Coronary artery (tissue), 2 donors: ENCODE measurements at regions not wholly inside any gene's neighbourhood (a gene's known extent, or its start where the extent isn't known, plus 50 kb on each side); places are given as distances from the start of the nearest gene placed in this dataset.

Experiments used
- DNase-seq: peaks from one replicate; pipeline ENCODE4 v3.0.0-alpha.2; 2017; ENCODE audit warnings: low spot score
- H3K27ac ChIP-seq, 2 donors: fragments of 200-600 bp; sonication (generic); one replicate each; pipeline ENCODE4 v1.5.1; 2016 to 2019
- H3K4me3 ChIP-seq: fragments of 200-600 bp; sonication (generic); 2 replicates; pipeline ENCODE4 v1.5.1; 2016; ENCODE audit warnings: mild to moderate bottlenecking, moderate library complexity
- TF ChIP-seq, protein P1 (sequence below): fragments of 200-600 bp; sonication (generic); IDR thresholded peaks from one replicate; pipeline ENCODE4 v1.5.1; 2019; ENCODE audit warnings: antibody characterized with exemption

- H3K27ac ChIP-seq = no peak overlapping the region
- no peak for DNase-seq
- no peak overlapping the region for H3K4me3 ChIP-seq
- TF ChIP-seq, protein P1, sequence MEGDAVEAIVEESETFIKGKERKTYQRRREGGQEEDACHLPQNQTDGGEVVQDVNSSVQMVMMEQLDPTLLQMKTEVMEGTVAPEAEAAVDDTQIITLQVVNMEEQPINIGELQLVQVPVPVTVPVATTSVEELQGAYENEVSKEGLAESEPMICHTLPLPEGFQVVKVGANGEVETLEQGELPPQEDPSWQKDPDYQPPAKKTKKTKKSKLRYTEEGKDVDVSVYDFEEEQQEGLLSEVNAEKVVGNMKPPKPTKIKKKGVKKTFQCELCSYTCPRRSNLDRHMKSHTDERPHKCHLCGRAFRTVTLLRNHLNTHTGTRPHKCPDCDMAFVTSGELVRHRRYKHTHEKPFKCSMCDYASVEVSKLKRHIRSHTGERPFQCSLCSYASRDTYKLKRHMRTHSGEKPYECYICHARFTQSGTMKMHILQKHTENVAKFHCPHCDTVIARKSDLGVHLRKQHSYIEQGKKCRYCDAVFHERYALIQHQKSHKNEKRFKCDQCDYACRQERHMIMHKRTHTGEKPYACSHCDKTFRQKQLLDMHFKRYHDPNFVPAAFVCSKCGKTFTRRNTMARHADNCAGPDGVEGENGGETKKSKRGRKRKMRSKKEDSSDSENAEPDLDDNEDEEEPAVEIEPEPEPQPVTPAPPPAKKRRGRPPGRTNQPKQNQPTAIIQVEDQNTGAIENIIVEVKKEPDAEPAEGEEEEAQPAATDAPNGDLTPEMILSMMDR = no peak
Observed at GRCh38 chr20:60835876-60836275, 416.2 kb upstream of the CDH4 start.

- H3K4me3 ChIP-seq = no peak overlapping the region
- TF ChIP-seq, protein P1 = no peak
- H3K27ac ChIP-seq = no peak overlapping the region
- no peak for DNase-seq
Observed at GRCh38 chr20:60837173-60837770, 414.8 kb upstream of the CDH4 start.

DNA sequence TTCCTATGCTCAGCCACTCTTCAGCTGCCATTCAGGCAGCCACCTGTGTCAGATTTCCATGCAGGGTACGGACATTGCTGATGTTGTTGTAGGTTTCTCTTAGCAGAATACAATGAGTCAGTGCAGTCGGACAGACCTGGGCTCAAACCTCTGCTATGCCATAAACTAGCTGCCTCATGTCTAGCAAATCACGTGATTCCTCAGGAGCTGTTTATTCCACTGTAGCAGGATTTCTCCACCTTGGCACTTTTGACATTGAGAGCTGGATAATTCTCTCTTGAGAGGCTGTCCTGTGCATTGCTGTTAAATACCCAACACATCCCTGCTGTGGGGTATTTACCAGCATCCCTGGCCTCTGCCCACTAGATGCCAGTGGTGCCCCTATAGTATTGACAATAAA lies 413.8 kb upstream of the CDH4 start:
- H3K27ac ChIP-seq = no peak overlapping the region
- DNase-seq = no peak
- TF ChIP-seq, protein P1 = no peak
- H3K4me3 ChIP-seq = no peak overlapping the region

DNA sequence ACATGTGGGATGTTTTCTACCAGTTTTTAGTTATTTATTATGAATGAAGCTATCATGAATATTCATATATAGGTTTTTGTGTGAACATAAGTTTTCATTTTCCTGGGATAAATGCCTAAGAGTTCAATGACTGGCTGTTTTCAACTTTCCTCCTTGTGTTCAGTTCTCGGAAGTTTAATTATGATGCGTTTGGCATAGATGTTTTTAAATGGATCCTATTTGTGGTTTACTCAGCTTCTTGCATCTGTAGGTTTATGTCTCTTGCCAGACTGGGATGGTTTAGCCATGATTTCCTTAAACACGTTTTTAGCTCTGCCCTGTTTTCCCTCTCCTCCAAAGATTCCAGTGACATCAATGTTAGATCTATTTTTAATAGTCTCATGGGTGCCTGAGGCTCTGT lies 411.1 kb upstream of the CDH4 start:
- TF ChIP-seq, protein P1 = no peak
- Histone ChIP-seq H3K4me3 (no peak overlapping the region), H3K27ac (no peak overlapping the region)
- no peak for DNase-seq

DNA sequence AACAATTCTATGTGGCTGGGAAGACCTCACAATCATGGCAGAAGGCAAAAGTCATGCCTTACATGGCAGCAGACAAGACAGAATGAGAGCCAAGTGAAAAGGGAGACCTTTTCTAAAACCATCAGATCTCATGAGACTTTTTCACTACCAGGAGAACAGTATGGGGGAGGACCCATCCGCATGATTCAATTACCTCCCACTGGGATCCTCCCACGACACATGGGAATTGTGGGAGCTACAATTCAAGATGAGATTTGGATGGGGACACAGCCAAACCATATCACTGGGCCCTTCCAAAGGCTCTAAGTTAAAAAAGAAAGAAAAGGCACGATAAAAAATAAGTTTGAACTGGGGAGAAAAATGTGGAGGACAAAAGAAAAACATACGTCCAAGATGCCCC lies 406.9 kb upstream of the CDH4 start:
- no peak overlapping the region for H3K4me3 ChIP-seq
- DNase-seq = no peak
- TF ChIP-seq, protein P1 = no peak
- no peak overlapping the region for H3K27ac ChIP-seq

DNA sequence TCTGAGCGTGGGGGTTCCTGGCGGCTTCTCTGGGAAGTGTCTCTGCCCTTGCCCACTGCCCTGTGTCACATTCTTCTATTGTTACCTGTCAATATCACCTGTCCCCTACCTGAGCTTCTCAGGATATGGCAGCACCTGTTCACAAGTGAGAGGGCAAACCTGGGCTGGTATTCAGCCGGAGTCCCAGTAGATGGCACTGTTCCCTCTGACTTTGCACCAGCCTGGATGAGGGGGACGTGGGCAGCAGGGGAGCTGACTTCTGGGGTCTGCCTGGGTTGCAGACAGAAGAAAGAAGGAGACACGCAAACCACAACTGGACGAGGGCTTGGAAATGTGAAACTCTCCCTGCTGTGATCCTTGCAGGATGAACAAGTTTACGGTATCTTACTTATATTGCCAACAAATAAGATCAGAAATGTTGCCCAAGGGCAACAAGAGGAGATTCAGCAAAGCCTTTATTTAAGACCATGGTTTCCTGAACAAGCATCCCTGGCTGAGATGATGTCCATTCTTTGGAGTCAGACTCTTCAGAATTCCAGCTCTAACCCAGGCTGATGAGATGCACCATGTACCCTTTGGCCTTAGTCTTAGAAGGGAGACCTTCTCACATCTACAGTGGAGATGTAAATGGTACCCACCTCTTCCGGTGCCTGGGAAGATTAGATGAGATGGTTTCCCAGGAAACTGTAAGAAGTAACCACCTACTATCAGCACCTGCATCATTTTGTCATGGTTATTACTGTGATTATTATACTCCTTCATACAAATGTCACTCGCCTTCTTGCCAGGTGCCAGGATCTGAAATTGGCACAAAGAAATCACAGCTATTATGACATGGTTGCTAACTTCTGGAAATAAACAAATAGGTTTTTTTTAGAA lies 400.0 kb upstream of the CDH4 start:
- no peak for DNase-seq
- no peak overlapping the region for H3K4me3 ChIP-seq
- TF ChIP-seq, protein P1 = no peak
- H3K27ac ChIP-seq = no peak overlapping the region

DNA sequence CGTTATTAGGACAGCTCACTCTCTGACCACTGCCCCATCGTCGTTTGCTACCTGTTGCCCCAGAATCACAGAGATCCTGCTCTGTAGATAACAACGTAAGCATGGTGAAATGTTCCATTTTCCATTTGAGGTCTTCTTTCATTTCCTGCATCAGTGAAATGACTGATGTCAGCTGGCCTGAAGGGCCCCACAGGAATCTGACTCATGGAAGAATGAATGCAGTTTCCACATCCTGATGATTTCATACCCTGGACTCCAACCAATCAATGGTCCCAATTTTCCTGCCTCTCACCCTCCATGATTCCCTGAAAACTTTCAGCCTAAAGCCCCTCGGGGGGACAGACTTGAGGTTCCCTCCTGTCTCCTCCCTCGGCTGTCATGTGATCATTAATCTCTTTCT lies 394.4 kb upstream of the CDH4 start:
- H3K4me3 ChIP-seq = no peak overlapping the region
- H3K27ac ChIP-seq = no peak overlapping the region
- TF ChIP-seq, protein P1 = no peak
- DNase-seq = no peak
